GM19452 (cell line): ENCODE measurements at regions not wholly inside any gene's neighbourhood (a gene's known extent, or its start where the extent isn't known, plus 50 kb on each side); places are given as distances from the start of the nearest gene placed in this dataset.

Experiments used
- ATAC-seq: cut with Tn5 transposase; IDR thresholded peaks from one replicate; pipeline ENCODE4 v1.9.1; 2021; ENCODE audit not compliant: unreplicated experiment

- ATAC-seq: no peak
These were observed 85.8 kb upstream of the IPO9 start for GRCh38 chr1:201742955-201743805.

GRCh38 chr1:201745023-201745422 is 83.9 kb upstream of the IPO9 start:
- no peak for ATAC-seq

GRCh38 chr1:201746156-201746555 is 82.8 kb upstream of the IPO9 start:
- ATAC-seq: no peak

GRCh38 chr1:201747261-201747660 is 81.7 kb upstream of the IPO9 start:
- ATAC-seq: no peak

GRCh38 chr1:201748335-201748734 is 80.6 kb upstream of the IPO9 start:
- no peak for ATAC-seq

- no peak for ATAC-seq
These were observed 79.8 kb upstream of the IPO9 start for GRCh38 chr1:201749059-201749690.

- no peak for ATAC-seq
These were observed 78.8 kb upstream of the IPO9 start for GRCh38 chr1:201750120-201750519.

GRCh38 chr1:201750934-201751333 is 78.0 kb upstream of the IPO9 start:
- ATAC-seq: no peak

GRCh38 chr1:201751872-201752271 is 77.1 kb upstream of the IPO9 start:
- ATAC-seq: no peak

GRCh38 chr1:201752333-201752732 is 76.6 kb upstream of the IPO9 start:
- ATAC-seq: no peak

GRCh38 chr1:201753492-201753891 is 75.5 kb upstream of the IPO9 start:
- ATAC-seq: no peak

GRCh38 chr1:201754353-201754752 is 74.6 kb upstream of the IPO9 start:
- ATAC-seq: no peak

GRCh38 chr1:201755200-201755599 is 73.8 kb upstream of the IPO9 start:
- no peak for ATAC-seq

- no peak for ATAC-seq
These were observed 72.6 kb upstream of the IPO9 start for GRCh38 chr1:201756406-201756805.

GRCh38 chr1:201758499-201759050 is 70.4 kb upstream of the IPO9 start:
- ATAC-seq: no peak

GRCh38 chr1:201759194-201759815 is 69.7 kb upstream of the IPO9 start:
- no peak for ATAC-seq

- ATAC-seq: no peak
These were observed 68.4 kb upstream of the IPO9 start for GRCh38 chr1:201760516-201760915.

GRCh38 chr1:201761178-201761577 is 67.8 kb upstream of the IPO9 start:
- no peak for ATAC-seq

- no peak for ATAC-seq
These were observed 67.1 kb upstream of the IPO9 start for GRCh38 chr1:201761871-201762270.

- ATAC-seq: no peak
These were observed 66.6 kb upstream of the IPO9 start for GRCh38 chr1:201762381-201762780.

GRCh38 chr1:201763455-201764140 is 65.4 kb upstream of the IPO9 start:
- no peak for ATAC-seq
